ENCODE measurements at regions not wholly inside any gene's neighbourhood (a gene's known extent, or its start where the extent isn't known, plus 50 kb on each side); places are given as distances from the start of the nearest gene placed in this dataset.
"Not testable (repeated sequence)": the region's sequence is repeated elsewhere in the genome, so short reads cannot be mapped to it uniquely, and the experiment has no call there.

GRCh38 chr1:198978523-198978922, 339.7 kb downstream of the PTPRC start:
- DNase-seq (ENCODE audit: low read depth) = no peak

GRCh38 chr1:198986036-198986435, 347.2 kb downstream of the PTPRC start:
- DNase-seq (ENCODE audit: low read depth) = no peak

GRCh38 chr1:198986442-198986841, 347.6 kb downstream of the PTPRC start:
- no peak for DNase-seq (ENCODE audit: low read depth)

GRCh38 chr1:199002661-199003060, 363.8 kb downstream of the PTPRC start:
- DNase-seq (ENCODE audit: low read depth) = no peak

- no peak for DNase-seq (ENCODE audit: low read depth)
Measured at GRCh38 chr1:199007423-199007822, 368.6 kb downstream of the PTPRC start.

- no peak for DNase-seq (ENCODE audit: low read depth)
Measured at GRCh38 chr1:199009447-199009846, 370.6 kb downstream of the PTPRC start.

- no peak for DNase-seq (ENCODE audit: low read depth)
Measured at GRCh38 chr1:199010492-199010891, 371.7 kb downstream of the PTPRC start.

- no peak for DNase-seq (ENCODE audit: low read depth)
Measured at GRCh38 chr1:199010933-199011332, 372.1 kb downstream of the PTPRC start.

- no peak for DNase-seq (ENCODE audit: low read depth)
Measured at GRCh38 chr1:199015799-199016198, 377.0 kb downstream of the PTPRC start.

GRCh38 chr1:199018471-199019135, 379.8 kb downstream of the PTPRC start:
- no peak for DNase-seq (ENCODE audit: low read depth)

GRCh38 chr1:199020051-199020450, 381.2 kb downstream of the PTPRC start:
- no peak for DNase-seq (ENCODE audit: low read depth)

- no peak for DNase-seq (ENCODE audit: low read depth)
Measured at GRCh38 chr1:199020904-199021303, 382.1 kb downstream of the PTPRC start.

- peak; percentile 52 for DNase-seq (ENCODE audit: low read depth)
Measured at GRCh38 chr1:199029401-199029800, 390.6 kb downstream of the PTPRC start.

- peak; percentile 57 for DNase-seq (ENCODE audit: low read depth)
Measured at GRCh38 chr1:199029855-199030254, 391.0 kb downstream of the PTPRC start.

GRCh38 chr1:199030541-199030940, 391.7 kb downstream of the PTPRC start:
- not testable (repeated sequence) for DNase-seq (ENCODE audit: low read depth)

- not testable (repeated sequence) for DNase-seq (ENCODE audit: low read depth)
Measured at GRCh38 chr1:199031170-199031569, 392.3 kb downstream of the PTPRC start.

- DNase-seq (ENCODE audit: low read depth) = not testable (repeated sequence)
Measured at GRCh38 chr1:199032479-199032878, 393.6 kb downstream of the PTPRC start.

GRCh38 chr1:199033661-199034060, 394.8 kb downstream of the PTPRC start:
- no peak for DNase-seq (ENCODE audit: low read depth)

- no peak for DNase-seq (ENCODE audit: low read depth)
Measured at GRCh38 chr1:199038156-199038555, 399.3 kb downstream of the PTPRC start.

- no peak for DNase-seq (ENCODE audit: low read depth)
Measured at GRCh38 chr1:199040076-199040905, 401.5 kb downstream of the PTPRC start.

- no peak for DNase-seq (ENCODE audit: low read depth)
Measured at GRCh38 chr1:199041173-199041914, 402.5 kb downstream of the PTPRC start.

- no peak for DNase-seq (ENCODE audit: low read depth)
Measured at GRCh38 chr1:199042193-199042592, 403.4 kb downstream of the PTPRC start.

- no peak for DNase-seq (ENCODE audit: low read depth)
Measured at GRCh38 chr1:199044191-199044590, 405.4 kb downstream of the PTPRC start.
